ENCODE measurements at regions not wholly inside any gene's neighbourhood (a gene's known extent, or its start where the extent isn't known, plus 50 kb on each side); places are given as distances from the start of the nearest gene placed in this dataset.

DNA sequence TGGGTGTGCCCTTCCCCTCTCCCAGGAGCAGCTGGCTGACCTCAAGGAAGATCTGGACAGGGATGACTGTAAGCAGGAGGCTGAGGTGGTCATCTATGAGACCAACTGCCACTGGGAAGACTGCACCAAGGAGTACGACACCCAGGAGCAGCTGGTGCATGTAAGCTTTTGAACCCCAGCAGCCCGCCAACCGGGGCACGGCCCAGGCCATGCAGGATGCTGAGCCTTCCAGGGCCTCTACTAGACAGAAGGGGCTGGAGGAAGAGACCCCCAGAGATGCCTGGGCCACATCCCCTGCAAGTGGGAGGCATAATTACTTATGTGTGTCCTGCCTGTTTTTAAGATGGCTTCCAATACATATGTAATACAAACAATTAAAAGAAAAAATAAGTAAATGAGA lies 239.3 kb downstream of the GLI2 start:
- TF ChIP-seq, protein P1, sequence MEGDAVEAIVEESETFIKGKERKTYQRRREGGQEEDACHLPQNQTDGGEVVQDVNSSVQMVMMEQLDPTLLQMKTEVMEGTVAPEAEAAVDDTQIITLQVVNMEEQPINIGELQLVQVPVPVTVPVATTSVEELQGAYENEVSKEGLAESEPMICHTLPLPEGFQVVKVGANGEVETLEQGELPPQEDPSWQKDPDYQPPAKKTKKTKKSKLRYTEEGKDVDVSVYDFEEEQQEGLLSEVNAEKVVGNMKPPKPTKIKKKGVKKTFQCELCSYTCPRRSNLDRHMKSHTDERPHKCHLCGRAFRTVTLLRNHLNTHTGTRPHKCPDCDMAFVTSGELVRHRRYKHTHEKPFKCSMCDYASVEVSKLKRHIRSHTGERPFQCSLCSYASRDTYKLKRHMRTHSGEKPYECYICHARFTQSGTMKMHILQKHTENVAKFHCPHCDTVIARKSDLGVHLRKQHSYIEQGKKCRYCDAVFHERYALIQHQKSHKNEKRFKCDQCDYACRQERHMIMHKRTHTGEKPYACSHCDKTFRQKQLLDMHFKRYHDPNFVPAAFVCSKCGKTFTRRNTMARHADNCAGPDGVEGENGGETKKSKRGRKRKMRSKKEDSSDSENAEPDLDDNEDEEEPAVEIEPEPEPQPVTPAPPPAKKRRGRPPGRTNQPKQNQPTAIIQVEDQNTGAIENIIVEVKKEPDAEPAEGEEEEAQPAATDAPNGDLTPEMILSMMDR (IDR thresholded peaks at IDR 0.05), result no peak
- TF ChIP-seq POLR2A (IDR thresholded peaks at IDR 0.05), result no peak
